Panc1 (cell line): ENCODE measurements at regions not wholly inside any gene's neighbourhood (a gene's known extent, or its start where the extent isn't known, plus 50 kb on each side); places are given as distances from the start of the nearest gene placed in this dataset.
"Not testable (repeated sequence)": the region's sequence is repeated elsewhere in the genome, so short reads cannot be mapped to it uniquely, and the experiment has no call there.

Source experiments
- CTCF ChIP-seq: fragments of 450-650 bp; IDR thresholded peaks from 2 replicates; pipeline ENCODE4 v1.5.1; 2017; ENCODE audit warnings: mild to moderate bottlenecking
- POLR2AphosphoS5 ChIP-seq: IDR thresholded peaks from 2 replicates; pipeline ENCODE4 v1.6.1; 2012; ENCODE audit warnings: mild to moderate bottlenecking, low read depth, low read length, moderate library complexity

- not testable (repeated sequence) for TF ChIP-seq CTCF, POLR2AphosphoS5
Measured at GRCh38 chr12:9416346-9416745, 191.4 kb downstream of the KLRB1 start.
